K562 (cell line): ENCODE measurements at regions not wholly inside any gene's neighbourhood (a gene's known extent, or its start where the extent isn't known, plus 50 kb on each side); places are given as distances from the start of the nearest gene placed in this dataset.

Source experiments
- CREB1 ChIP-seq, 2 experiments: sonication (generic) in 1 of 2; formaldehyde crosslinking in 1 of 2; IDR thresholded peaks; 2 replicates each; pipeline versions ENCODE4 v1.6.1 to v1.8.0; 2012 to 2022; ENCODE audit warnings: inconsistent platforms in 1 of 2, mild to moderate bottlenecking in 1 of 2, missing genetic modification reagents in 1 of 2, moderate library complexity in 1 of 2
- CXXC5 ChIP-seq: fragments of 250-450 bp; sonication (Bioruptor Pico); IDR thresholded peaks from 2 replicates; pipeline ENCODE4 v1.8.0; 2022; ENCODE audit warnings: inconsistent platforms, mild to moderate bottlenecking, moderate library complexity
- FOXM1 ChIP-seq, 2 experiments: fragments of 450-650 bp in 1 of 2; sonication (generic) in 1 of 2; formaldehyde crosslinking in 1 of 2; IDR thresholded peaks; 2 replicates each; pipeline versions ENCODE4 v1.6.1 to v1.9.0; 2017 to 2022; ENCODE audit warnings: low read depth in 2 of 2, mild to moderate bottlenecking in 2 of 2, missing genetic modification reagents in 1 of 2, moderate library complexity in 1 of 2
- MAFG ChIP-seq: fragments of 450-650 bp; conservative IDR thresholded peaks from 2 replicates; pipeline ENCODE4 v1.6.1; 2016; ENCODE audit warnings: missing genetic modification characterization, missing compliant biosample characterization
- MECOM ChIP-seq: fragments of 250-450 bp; sonication (Bioruptor Pico); IDR thresholded peaks from 2 replicates; pipeline ENCODE4 v1.8.0; 2022; ENCODE audit warnings: inconsistent platforms
- MXD1 ChIP-seq: fragments of 250-450 bp; sonication (Bioruptor Pico); IDR thresholded peaks from 2 replicates; pipeline ENCODE4 v1.8.0; 2021; ENCODE audit warnings: borderline replicate concordance, mild to moderate bottlenecking, moderate library complexity; ENCODE audit not compliant: poor library complexity, severe bottlenecking
- NFATC3 ChIP-seq: fragments of 450-650 bp; IDR thresholded peaks from 2 replicates; pipeline ENCODE4 v1.6.1; 2017; ENCODE audit warnings: mild to moderate bottlenecking
- NR4A1 ChIP-seq, 2 experiments: fragments of 250-450 bp in 1 of 2; fragments of 450-650 bp in 1 of 2; sonication (Bioruptor Pico) in 1 of 2; IDR thresholded peaks; 2 replicates each; pipeline versions ENCODE4 v1.4.0 to v1.6.1; 2016 to 2020; ENCODE audit warnings: mild to moderate bottlenecking in 2 of 2, missing compliant biosample characterization in 1 of 2, missing genetic modification characterization in 1 of 2, moderate library complexity in 1 of 2
- RAD21 ChIP-seq, 2 experiments: fragments of 250-450 bp in 1 of 2; fragments of 450-650 bp in 1 of 2; sonication (Bioruptor Pico) in 1 of 2; formaldehyde crosslinking in 1 of 2; IDR thresholded peaks in 1 of 2; conservative IDR thresholded peaks in 1 of 2; 2 replicates each; pipeline versions ENCODE4 v1.4.0 to v1.8.0; 2020 to 2022; ENCODE audit warnings: mild to moderate bottlenecking in 2 of 2, moderate library complexity in 1 of 2
- SAFB ChIP-seq: fragments of 200-400 bp; formaldehyde crosslinking; IDR thresholded peaks from 2 replicates; pipeline ENCODE4 v1.6.1; 2017; ENCODE audit warnings: low read depth, low read length, borderline replicate concordance
- SETDB1 ChIP-seq: IDR thresholded peaks from one replicate; pipeline ENCODE4 v1.6.1; 2012; ENCODE audit warnings: low read length, control low read depth, inconsistent platforms
- TEAD2 ChIP-seq: fragments of 450-650 bp; IDR thresholded peaks from 2 replicates; pipeline ENCODE4 v1.6.1; 2016; ENCODE audit warnings: missing genetic modification characterization, control low read depth, missing compliant biosample characterization
- ZNF217 ChIP-seq: sonication (generic); formaldehyde crosslinking; IDR thresholded peaks from 2 replicates; pipeline ENCODE4 v1.8.0; 2022; ENCODE audit warnings: mild to moderate bottlenecking, missing genetic modification reagents
- ZNF274 ChIP-seq: IDR thresholded peaks from 2 replicates; pipeline ENCODE4 v1.6.1; 2011; ENCODE audit warnings: low read depth, mild to moderate bottlenecking, low read length, moderate library complexity, borderline replicate concordance
- ZNF280A ChIP-seq: fragments of 450-650 bp; IDR thresholded peaks from 2 replicates; pipeline ENCODE4 v1.6.1; 2018; ENCODE audit warnings: mild to moderate bottlenecking, low read depth; ENCODE audit not compliant: partially characterized antibody
- ZNF407 ChIP-seq: fragments of 450-650 bp; IDR thresholded peaks from 2 replicates; pipeline ENCODE4 v1.6.1; 2016; ENCODE audit warnings: low read depth

DNA sequence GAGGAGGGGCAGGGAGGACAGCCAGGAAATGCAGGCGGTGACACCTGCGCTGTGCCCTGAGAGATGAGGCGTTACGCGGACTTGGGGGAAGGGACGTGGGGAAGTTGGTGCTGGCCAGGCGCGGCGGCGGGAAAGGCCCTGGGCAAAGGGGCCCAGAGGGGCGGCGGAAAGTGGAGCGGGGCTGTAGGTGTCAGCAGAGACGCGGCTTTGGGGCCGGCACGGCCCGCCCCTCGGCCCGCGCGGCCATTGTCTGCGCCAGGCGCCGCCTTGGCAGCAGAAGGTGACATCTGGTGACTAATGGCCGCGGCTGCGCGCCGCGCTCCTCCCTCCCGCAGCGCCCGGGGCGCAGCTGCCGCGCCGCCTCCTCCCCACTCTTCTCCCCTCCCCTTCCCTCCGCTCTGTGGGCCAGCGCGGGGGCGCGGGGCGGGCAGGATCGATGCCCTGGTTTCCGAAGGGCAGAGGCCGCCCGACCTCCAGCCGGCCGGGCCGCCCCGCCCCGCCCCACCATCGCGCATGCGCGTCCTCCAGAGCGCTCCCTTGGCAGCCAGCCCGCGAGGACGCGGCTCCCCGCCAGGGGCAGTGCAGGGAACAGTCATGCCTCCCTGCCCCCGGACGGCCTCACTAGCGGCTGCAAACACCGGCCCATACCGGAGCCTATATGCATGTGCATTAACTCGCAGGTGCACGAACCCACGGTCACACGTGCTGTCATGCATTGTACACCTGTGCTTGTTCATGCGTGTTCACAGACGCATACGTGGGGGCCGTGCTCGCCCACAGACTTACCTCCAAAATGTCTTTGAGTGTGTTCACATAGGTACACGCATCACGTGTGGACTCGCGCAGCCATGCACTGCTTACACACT is 269.6 kb downstream of the RPS24 start (continued):
- TF ChIP-seq ZNF407 (no peak), NR4A1 (CRISPR knock-in tag; IDR thresholded peaks at IDR 0.05) (no peak), NR4A1 (tag; IDR thresholded peaks at IDR 0.05) (no peak), MAFG (tag) (no peak), MECOM (no peak), CREB1 (IDR thresholded peaks at IDR 0.05) (peak; percentile 65), CREB1 (CRISPR knock-in tag; IDR thresholded peaks at IDR 0.05) (peak; percentile 71; the same call in 1 of the 2 replicates), SAFB (peak; percentile 54; the same call in 1 of the 2 replicates), NFATC3 (no peak), FOXM1 (IDR thresholded peaks at IDR 0.05; ENCODE audit: low read depth) (no peak), FOXM1 (CRISPR knock-in tag; IDR thresholded peaks at IDR 0.05; ENCODE audit: low read depth) (no peak), ZNF280A (no peak), CXXC5 (CRISPR knock-in tag) (peak; percentile 84), RAD21 (CRISPR knock-in tag; conservative IDR thresholded peaks at IDR 0.05 in 1 of 2, IDR thresholded peaks at IDR 0.05 in 1 of 2) (peak; percentile 52 to 53), ZNF217 (CRISPR knock-in tag) (no peak), MXD1 (CRISPR knock-in tag) (no peak), SETDB1 (no peak), TEAD2 (tag) (no peak), ZNF274 (no peak)
